K562 (cell line): ENCODE measurements at regions not wholly inside any gene's neighbourhood (a gene's known extent, or its start where the extent isn't known, plus 50 kb on each side); places are given as distances from the start of the nearest gene placed in this dataset.

Experiments
- ATAC-seq: fragments of 200-7000 bp; cut with Tn5 transposase; 3 replicates; pipeline ENCODE4 v1.9.1; 2020; ENCODE audit warnings: moderate library complexity
- BruUV-seq: library from RNA; stranded (reverse); fragments of 400-500 nt; replicated peaks from 2 replicates; lab custom pipeline; 2021; lab: Mats Ljungman, UMichigan
- CTCF ChIA-PET: fragments of 300-600 bp; formaldehyde crosslinking; extraction: SDS; loops from one replicate; lab custom pipeline; 2021; ENCODE audit warnings: low intra/inter-chr PET ratio; lab: Yijun Ruan, JAX
- POLR2A ChIA-PET: fragments of 300-600, 350-650 bp; sonication (Branson Sonifier 250); formaldehyde crosslinking; extraction: SDS; loops from one replicate; lab custom pipeline; 2021; ENCODE audit warnings: antibody characterized with exemption, inconsistent platforms; lab: Yijun Ruan, JAX
- DNase-seq, 4 experiments: peaks; one replicate each; pipeline versions ENCODE4 v3.0.0 to v3.0.0-alpha.2; 2011 to 2018; ENCODE audit warnings: low spot score in 3 of 4, mixed read lengths in 3 of 4; ENCODE audit errors: extremely low read depth in 1 of 4
- FAIRE-seq: peaks from 2 replicates; lab custom pipeline; 2011; peaks lifted over from hg19 to GRCh38; lab: Jason Lieb, UNC
- H2AFZ ChIP-seq: 2 replicates; pipeline ENCODE4 v1.6.0; 2011; ENCODE audit warnings: low read depth, low read length, control low read depth, inconsistent platforms
- H3K27ac ChIP-seq: fragments of 200-600 bp; 3 replicates; pipeline ENCODE4 v1.8.0; 2011; ENCODE audit warnings: low read depth, mild to moderate bottlenecking, control low read depth, inconsistent platforms, low read length, moderate library complexity, mixed read lengths; ENCODE audit errors: extremely low read depth
- H3K27me3 ChIP-seq, 2 experiments: fragments of 300-600 bp in 1 of 2; 2 replicates in 1 of 2; 3 replicates in 1 of 2; pipeline versions ENCODE4 v1.6.0 to v1.8.0; 2011; ENCODE audit warnings: inconsistent platforms in 2 of 2, low read length in 2 of 2, mild to moderate bottlenecking in 1 of 2, mixed read lengths in 1 of 2, moderate library complexity in 1 of 2; ENCODE audit not compliant: control insufficient read depth in 2 of 2, insufficient read depth in 2 of 2
- H3K36me3 ChIP-seq: fragments of 300-600 bp; 3 replicates; pipeline ENCODE4 v1.8.0; 2011; ENCODE audit warnings: mild to moderate bottlenecking, low read length, inconsistent platforms; ENCODE audit not compliant: control insufficient read depth, insufficient read depth
- H3K4me1 ChIP-seq, 2 experiments: fragments of 200-600 bp in 1 of 2; replicated peaks in 1 of 2; 2 replicates in 1 of 2; 3 replicates in 1 of 2; pipeline versions ENCODE4 v1.5.1 to v1.8.0; 2011; ENCODE audit warnings: inconsistent platforms in 2 of 2, low read length in 2 of 2, mild to moderate bottlenecking in 1 of 2, mixed read lengths in 1 of 2, moderate library complexity in 1 of 2; ENCODE audit not compliant: control insufficient read depth in 2 of 2, insufficient read depth in 2 of 2
- H3K4me2 ChIP-seq: 2 replicates; pipeline ENCODE4 v1.6.1; 2011; ENCODE audit warnings: low read length, control low read depth, inconsistent platforms, mixed read lengths; ENCODE audit not compliant: insufficient read depth
- H3K4me3 ChIP-seq: fragments of 200-600 bp; sonication (generic), shearing (Covaris generic); 2 replicates; pipeline ENCODE4 v1.5.1; 2016; ENCODE audit warnings: control low read depth, inconsistent platforms
- H3K79me2 ChIP-seq: fragments of 200-600 bp; 3 replicates; pipeline ENCODE4 v1.8.0; 2011; ENCODE audit warnings: low read length, inconsistent platforms; ENCODE audit not compliant: control insufficient read depth, insufficient read depth
- H3K9ac ChIP-seq, 2 experiments: 2 replicates each; pipeline versions ENCODE4 v1.6.0 to v1.6.1; 2011; ENCODE audit warnings: low read depth in 2 of 2, low read length in 2 of 2, control low read depth in 1 of 2, inconsistent platforms in 1 of 2, mild to moderate bottlenecking in 1 of 2, mixed read lengths in 1 of 2; ENCODE audit not compliant: insufficient read depth in 1 of 2
- H3K9me1 ChIP-seq: one replicate; pipeline ENCODE4 v1.6.0; 2011; ENCODE audit warnings: inconsistent platforms, mild to moderate bottlenecking, low read length, moderate library complexity; ENCODE audit not compliant: control insufficient read depth, insufficient read depth
- H3K9me3 ChIP-seq: replicated peaks from 2 replicates; pipeline ENCODE4 v1.5.1; 2011; ENCODE audit warnings: low read depth, low read length, inconsistent platforms; ENCODE audit not compliant: control insufficient read depth, insufficient read depth
- H4K20me1 ChIP-seq: replicated peaks from 2 replicates; pipeline ENCODE4 v1.6.1; 2011; ENCODE audit warnings: low read length, inconsistent platforms, mixed read lengths; ENCODE audit not compliant: control insufficient read depth, insufficient read depth
- CLOCK ChIP-seq: fragments of 250-450 bp; sonication (Bioruptor Pico); IDR thresholded peaks from 2 replicates; pipeline ENCODE4 v1.4.0; 2020; ENCODE audit warnings: mild to moderate bottlenecking, moderate library complexity, borderline replicate concordance
- NRF1 ChIP-seq, 2 experiments: fragments of 450-650 bp; IDR thresholded peaks in 1 of 2; conservative IDR thresholded peaks in 1 of 2; 2 replicates each; pipeline ENCODE4 v1.6.1; 2014; ENCODE audit warnings: mild to moderate bottlenecking in 2 of 2
- PATZ1 ChIP-seq: fragments of 250-450 bp; sonication (Bioruptor Pico); IDR thresholded peaks from 2 replicates; pipeline ENCODE4 v1.5.0; 2020; ENCODE audit warnings: mild to moderate bottlenecking, borderline replicate concordance
- SAFB ChIP-seq: fragments of 200-400 bp; formaldehyde crosslinking; IDR thresholded peaks from 2 replicates; pipeline ENCODE4 v1.6.1; 2017; ENCODE audit warnings: low read depth, low read length, borderline replicate concordance
- SRSF7 ChIP-seq: fragments of 200-400 bp; formaldehyde crosslinking; optimal IDR thresholded peaks from 2 replicates; pipeline ENCODE3; 2017; ENCODE audit warnings: mild to moderate bottlenecking, low read depth, low read length
- TAF9B ChIP-seq: fragments of 450-650 bp; IDR thresholded peaks from 2 replicates; pipeline ENCODE4 v1.6.1; 2018; ENCODE audit warnings: mild to moderate bottlenecking; ENCODE audit not compliant: partially characterized antibody
- ZNF133 ChIP-seq: fragments of 250-450 bp; sonication (Bioruptor Pico); IDR thresholded peaks from 2 replicates; pipeline ENCODE4 v1.4.0; 2020; ENCODE audit warnings: mild to moderate bottlenecking
- ZNF24 ChIP-seq: fragments of 450-650 bp; IDR thresholded peaks from 2 replicates; pipeline ENCODE4 v1.6.1; 2016
- WGBS: fragments of 100-300 bp; shearing (Covaris generic); methylation state at CpG from one replicate; pipeline ENCODE4 v1.1.6; 2016; ENCODE audit warnings: low coverage, mixed read lengths; ENCODE audit not compliant: insufficient coverage; ENCODE audit errors: missing lambda C conversion rate; 5-methylcytosine and 5-hydroxymethylcytosine counted together
- in situ Hi-C: fragments of 300-500 bp; cut with MboI; formaldehyde crosslinking; loops from 4 replicates; pipeline ENCODE4 v1.15.0; 2018; ENCODE audit warnings: inconsistent platforms, mixed read lengths
- intact Hi-C: fragments of 100-400 bp; cut with micrococcal nuclease; formaldehyde crosslinking; loops from 2 replicates; pipeline ENCODE4 v1.14.2; 2022

DNA sequence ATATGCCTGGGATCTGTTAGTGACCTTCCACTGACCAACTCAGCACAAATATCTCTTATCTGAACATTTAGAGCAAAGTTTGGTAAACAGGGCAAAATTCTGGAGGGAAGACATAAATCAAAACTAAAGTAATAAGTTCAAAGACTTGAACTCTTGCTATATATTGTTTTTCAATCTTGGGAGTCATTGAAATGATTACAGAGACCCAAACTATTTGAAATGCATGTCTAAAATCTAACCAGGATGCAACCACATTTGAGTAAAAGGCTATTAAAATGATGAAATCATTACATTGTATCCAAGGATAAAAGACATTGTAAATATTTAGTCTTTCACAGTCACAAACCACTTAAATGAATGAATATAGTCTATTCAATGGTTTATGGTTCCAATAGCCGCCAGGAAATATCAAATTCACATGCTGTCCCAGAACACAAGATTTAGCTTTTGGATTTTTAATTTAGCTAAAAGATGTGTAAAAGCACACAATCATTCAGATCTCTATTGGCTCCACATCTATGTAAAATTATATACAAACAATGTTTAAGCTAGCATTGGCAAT lies 256.6 kb upstream of the EPHA7 start:
- H3K27me3 ChIP-seq = no peaks in the 10 kb centered on the region
- H3K9me1 ChIP-seq = no peaks in the 10 kb centered on the region
- no peak overlapping the region for H2AFZ ChIP-seq
- H3K79me2 ChIP-seq = no peaks in the 10 kb centered on the region
- in situ Hi-C loops = no loop called here
- ATAC-seq = no peak
- no peaks in the 10 kb centered on the region for H3K36me3 ChIP-seq
- FAIRE-seq = no peak
- intact Hi-C loops = no loop called here
- DNase-seq = no peak
- no peaks in the 10 kb centered on the region; the same call in 1 of the 2 replicates for H3K9me3 ChIP-seq
- H3K9ac ChIP-seq = no peak overlapping the region
- no peaks in the 10 kb centered on the region for H3K4me1 ChIP-seq
- no peak overlapping the region for H3K4me3 ChIP-seq
- no peak overlapping the region for H3K4me2 ChIP-seq
- no peak overlapping the region for H3K27ac ChIP-seq
- no TSS peak for BruUV-seq
- ChIA-PET CTCF (no interaction called here), POLR2A (no interaction called here)
- no peak for TF ChIP-seq SRSF7
- TF ChIP-seq CLOCK (CRISPR knock-in tag) = no peak
- TF ChIP-seq ZNF133 (CRISPR knock-in tag) = no peak
- no peak for TF ChIP-seq TAF9B
- TF ChIP-seq SAFB = no peak
- TF ChIP-seq PATZ1 = no peak
- TF ChIP-seq NRF1 (conservative IDR thresholded peaks at IDR 0.05 in 1 of 2, IDR thresholded peaks at IDR 0.05 in 1 of 2) = no peak
- no peak for TF ChIP-seq ZNF24
- TF ChIP-seq, all 486 proteins: peak for 0
- 0% methylated on average over 1 of the region's 1 CpG for WGBS
- H4K20me1 ChIP-seq = no peaks in the 10 kb centered on the region
